ENCODE measurements at regions not wholly inside any gene's neighbourhood (a gene's known extent, or its start where the extent isn't known, plus 50 kb on each side); places are given as distances from the start of the nearest gene placed in this dataset.

DNA sequence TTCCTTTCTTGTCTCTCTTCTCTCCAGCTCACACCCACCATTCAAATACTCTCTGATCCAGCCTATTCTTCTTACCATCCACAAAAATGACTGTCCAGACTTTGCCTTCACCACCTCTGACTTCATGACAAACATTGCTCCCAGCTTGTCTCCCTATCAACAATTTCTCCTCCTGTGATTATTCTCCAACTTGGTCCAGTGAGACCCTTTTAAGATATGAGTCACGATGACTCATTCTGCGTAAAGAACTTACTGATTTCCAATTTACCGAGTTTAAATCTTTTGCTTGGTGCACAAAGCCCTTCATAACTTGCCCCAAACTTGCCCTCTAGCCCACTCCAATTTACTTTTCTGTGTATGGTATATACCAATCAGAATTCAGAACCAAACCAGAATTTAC is 833.2 kb downstream of the MAFB start:
- TF ChIP-seq EZH2 (IDR thresholded peaks at IDR 0.05; ENCODE audit: insufficient read depth, poor library complexity, severe bottlenecking) = no peak
- TF ChIP-seq EZH2phosphoT487 (IDR thresholded peaks at IDR 0.05; ENCODE audit: insufficient read depth, low read depth) = no peak
